H1 (cell line): ENCODE measurements at regions not wholly inside any gene's neighbourhood (a gene's known extent, or its start where the extent isn't known, plus 50 kb on each side); places are given as distances from the start of the nearest gene placed in this dataset.

Experiments
- CTCF ChIA-PET: fragments of 300-600 bp; sonication (Branson Sonifier 250); formaldehyde crosslinking; loops from one replicate; lab custom pipeline; 2021; ENCODE audit not compliant: partially characterized antibody; lab: Charles Lee
- POLR2A ChIA-PET: fragments of 300-600 bp; sonication (Branson Sonifier 250); formaldehyde crosslinking; loops from one replicate; lab custom pipeline; 2021; ENCODE audit warnings: inconsistent platforms; ENCODE audit not compliant: partially characterized antibody; lab: Charles Lee
- DNase-seq, 2 experiments: peaks; one replicate each; pipeline versions ENCODE4 v3.0.0 to v3.0.0-alpha.2; 2010 to 2022; ENCODE audit warnings: low spot score in 2 of 2, low read depth in 1 of 2, mixed read lengths in 1 of 2
- FAIRE-seq: peaks from 2 replicates; lab custom pipeline; 2011; peaks lifted over from hg19 to GRCh38; lab: Jason Lieb, UNC
- H2AFZ ChIP-seq: 2 replicates; pipeline ENCODE4 v1.8.1; 2012; ENCODE audit warnings: low read length, inconsistent platforms
- H2AK5ac ChIP-seq: 2 replicates; pipeline ENCODE4 v1.6.1; 2013; ENCODE audit warnings: low read depth, low read length
- H2BK120ac ChIP-seq: replicated peaks from 2 replicates; pipeline ENCODE3; 2013; ENCODE audit warnings: low read depth, low read length, inconsistent platforms
- H2BK12ac ChIP-seq: 2 replicates; pipeline ENCODE4 v1.6.1; 2013; ENCODE audit warnings: low read depth, low read length
- H2BK15ac ChIP-seq: 2 replicates; pipeline ENCODE4 v1.6.1; 2013; ENCODE audit warnings: low read length
- H2BK20ac ChIP-seq: 2 replicates; pipeline ENCODE4 v1.6.1; 2013; ENCODE audit warnings: low read length
- H2BK5ac ChIP-seq: 2 replicates; pipeline ENCODE4 v1.6.1; 2013; ENCODE audit warnings: low read depth, low read length
- H3K14ac ChIP-seq: 2 replicates; pipeline ENCODE4 v1.6.1; 2013; ENCODE audit warnings: inconsistent platforms; ENCODE audit not compliant: insufficient read length
- H3K18ac ChIP-seq: 2 replicates; pipeline ENCODE4 v1.6.1; 2013; ENCODE audit warnings: low read length; ENCODE audit errors: extremely low read depth
- H3K23ac ChIP-seq: 2 replicates; pipeline ENCODE4 v1.6.1; 2013; ENCODE audit warnings: inconsistent platforms; ENCODE audit not compliant: insufficient read length
- H3K23me2 ChIP-seq: 2 replicates; pipeline ENCODE4 v1.6.1; 2013; ENCODE audit warnings: low read depth, low read length
- H3K27ac ChIP-seq: 2 replicates; pipeline ENCODE4 v1.6.1; 2011; ENCODE audit warnings: low read depth, low read length, inconsistent platforms
- H3K27me3 ChIP-seq, 4 experiments: replicated peaks in 1 of 4; 1 replicate in 1 of 4; 2 replicates in 3 of 4; pipeline versions ENCODE4 v1.6.1 to v1.8.1; 2011 to 2013; ENCODE audit warnings: low read length in 3 of 4, mild to moderate bottlenecking in 3 of 4, inconsistent platforms in 2 of 4, mixed read lengths in 2 of 4, moderate library complexity in 1 of 4; ENCODE audit not compliant: control insufficient read depth in 3 of 4, insufficient read depth in 3 of 4; ENCODE audit errors: extremely low read depth in 1 of 4
- H3K36me3 ChIP-seq, 4 experiments: 2 replicates each; pipeline versions ENCODE4 v1.6.1 to v1.8.1; 2011 to 2013; ENCODE audit warnings: mild to moderate bottlenecking in 4 of 4, low read length in 3 of 4, moderate library complexity in 2 of 4, control low read depth in 1 of 4, inconsistent platforms in 1 of 4; ENCODE audit not compliant: insufficient read depth in 4 of 4, control insufficient read depth in 2 of 4
- H3K4ac ChIP-seq: replicated peaks from 2 replicates; pipeline ENCODE3; 2013; ENCODE audit warnings: low read length, low read depth, mixed read lengths, inconsistent platforms; ENCODE audit not compliant: insufficient read length
- H3K4me1 ChIP-seq, 4 experiments: replicated peaks in 1 of 4; 1 replicate in 1 of 4; 2 replicates in 3 of 4; pipeline versions ENCODE4 v1.6.1 to v1.8.1; 2011 to 2013; ENCODE audit warnings: low read length in 3 of 4, inconsistent platforms in 2 of 4, mixed read lengths in 1 of 4; ENCODE audit not compliant: insufficient read depth in 4 of 4, control insufficient read depth in 3 of 4
- H3K4me2 ChIP-seq, 2 experiments: 2 replicates each; pipeline versions ENCODE4 v1.6.1 to v1.8.1; 2011 to 2013; ENCODE audit warnings: low read depth in 2 of 2, low read length in 2 of 2, control low read depth in 1 of 2, inconsistent platforms in 1 of 2, mild to moderate bottlenecking in 1 of 2; ENCODE audit not compliant: insufficient read depth in 1 of 2
- H3K4me3 ChIP-seq, 4 experiments: fragments of 200-600, 300-600 bp in 1 of 4; sonication (generic), shearing (Covaris generic), sonication (Bioruptor Twin) in 1 of 4; 2 replicates each; pipeline versions ENCODE4 v1.5.1 to v1.8.1; 2011 to 2016; ENCODE audit warnings: low read length in 4 of 4, low read depth in 3 of 4, control low read depth in 2 of 4, inconsistent platforms in 2 of 4, mild to moderate bottlenecking in 2 of 4, mixed read lengths in 1 of 4, moderate library complexity in 1 of 4; ENCODE audit not compliant: insufficient read depth in 2 of 4; ENCODE audit errors: extremely low read depth in 1 of 4
- H3K56ac ChIP-seq: replicated peaks from 2 replicates; pipeline ENCODE3; 2013; ENCODE audit warnings: low read depth, mild to moderate bottlenecking, mixed read lengths, low read length, inconsistent platforms; ENCODE audit not compliant: insufficient read length
- H3K79me1 ChIP-seq: 2 replicates; pipeline ENCODE4 v1.6.1; 2013; ENCODE audit warnings: low read depth, low read length, control low read depth
- H3K79me2 ChIP-seq, 2 experiments: 2 replicates each; pipeline versions ENCODE4 v1.6.1 to v1.8.1; 2012 to 2013; ENCODE audit warnings: low read length in 2 of 2, mild to moderate bottlenecking in 2 of 2, inconsistent platforms in 1 of 2; ENCODE audit not compliant: insufficient read depth in 2 of 2, control insufficient read depth in 1 of 2
- H3K9ac ChIP-seq, 4 experiments: replicated peaks in 1 of 4; 1 replicate in 1 of 4; 2 replicates in 3 of 4; pipeline versions ENCODE4 v1.6.1 to v1.8.1; 2011 to 2013; ENCODE audit warnings: low read depth in 3 of 4, low read length in 3 of 4, control low read depth in 2 of 4, mild to moderate bottlenecking in 2 of 4, moderate library complexity in 2 of 4, inconsistent platforms in 1 of 4; ENCODE audit errors: extremely low read depth in 1 of 4
- H3K9me3 ChIP-seq, 2 experiments: 2 replicates each; pipeline versions ENCODE4 v1.6.1 to v1.8.1; 2012 to 2013; ENCODE audit warnings: mild to moderate bottlenecking in 2 of 2, moderate library complexity in 2 of 2, control low read depth in 1 of 2, inconsistent platforms in 1 of 2, low read depth in 1 of 2, low read length in 1 of 2, mixed read lengths in 1 of 2; ENCODE audit not compliant: insufficient read depth in 2 of 2
- H4K20me1 ChIP-seq, 2 experiments: replicated peaks in 1 of 2; 2 replicates each; pipeline versions ENCODE3 to v1.8.1; 2011 to 2013; ENCODE audit warnings: inconsistent platforms in 2 of 2, low read length in 2 of 2, mild to moderate bottlenecking in 1 of 2; ENCODE audit not compliant: insufficient read depth in 2 of 2, control insufficient read depth in 1 of 2
- H4K5ac ChIP-seq: 2 replicates; pipeline ENCODE4 v1.6.1; 2013; ENCODE audit warnings: low read length, low read depth, mixed read lengths, inconsistent platforms; ENCODE audit not compliant: insufficient read length
- H4K8ac ChIP-seq: 2 replicates; pipeline ENCODE4 v1.8.0; 2013; ENCODE audit warnings: mild to moderate bottlenecking, moderate library complexity, low read length, inconsistent platforms; ENCODE audit not compliant: insufficient read depth; ENCODE audit errors: extremely low read depth
- H4K91ac ChIP-seq: replicated peaks from 2 replicates; pipeline ENCODE3; 2013; ENCODE audit warnings: low read length, mixed read lengths, inconsistent platforms; ENCODE audit not compliant: insufficient read length
- CREB1 ChIP-seq: IDR thresholded peaks from 2 replicates; pipeline ENCODE4 v1.6.1; 2012; ENCODE audit warnings: inconsistent platforms
- WGBS, 2 experiments: shearing (Covaris generic) in 1 of 2; methylation state at CpG; one replicate each; pipeline versions ENCODE4 v1.1.6 to v1.1.7; 2013 to 2015; ENCODE audit warnings: low lambda C conversion rate in 2 of 2, mixed read lengths in 2 of 2, inconsistent platforms in 1 of 2, low coverage in 1 of 2, missing lambda C conversion rate in 1 of 2; ENCODE audit not compliant: insufficient replicate concordance in 2 of 2, insufficient coverage in 1 of 2, insufficient read length in 1 of 2; ENCODE audit errors: extremely low coverage in 1 of 2, missing lambda C conversion rate in 1 of 2; 5-methylcytosine and 5-hydroxymethylcytosine counted together

- CTCF ChIA-PET = interaction anchor here (1.5 kb wide), 1 partner anchor 11 kb away, joined by 4 read pairs; no protein-coding TSS in a partner anchor
- H3K23me2 ChIP-seq = no peaks in the 10 kb centered on the region
- no peak overlapping the region for H3K23ac ChIP-seq
- H4K91ac ChIP-seq = no peak overlapping the region
- no peak for FAIRE-seq
- no peak for TF ChIP-seq CREB1
- TF ChIP-seq, all 59 proteins: peak for 0
- no peak overlapping the region for H3K9ac ChIP-seq
- no peak overlapping the region for H3K18ac ChIP-seq
- no peaks in the 10 kb centered on the region for H3K79me1 ChIP-seq
- H2BK5ac ChIP-seq = no peak overlapping the region
- no peak overlapping the region for H3K56ac ChIP-seq
- no peaks in the 10 kb centered on the region for H3K36me3 ChIP-seq
- no peaks in the 10 kb centered on the region for H3K9me3 ChIP-seq
- no peaks in the 10 kb centered on the region for H3K79me2 ChIP-seq
- no peak overlapping the region for H2BK120ac ChIP-seq
- H3K14ac ChIP-seq = no peak overlapping the region
- WGBS, 2 experiments = 92% methylated on average over 8 of the region's 8 CpGs; no CpG with 5 or more reads in 1 of the 2 experiments
- DNase-seq = no peak
- POLR2A ChIA-PET = no interaction called here
- no peak overlapping the region for H2BK15ac ChIP-seq
- no peak overlapping the region for H2BK12ac ChIP-seq
- no peak overlapping the region for H3K4ac ChIP-seq
- H3K27me3 ChIP-seq = no peaks in the 10 kb centered on the region
- H4K5ac ChIP-seq = no peak overlapping the region
- H2BK20ac ChIP-seq = no peak overlapping the region
- no peak overlapping the region for H3K4me3 ChIP-seq
- H3K4me2 ChIP-seq = no peak overlapping the region
- H4K20me1 ChIP-seq = no peaks in the 10 kb centered on the region
- no peaks in the 10 kb centered on the region for H3K4me1 ChIP-seq
- H2AFZ ChIP-seq = no peak overlapping the region
- no peak overlapping the region for H4K8ac ChIP-seq
- no peak overlapping the region for H3K27ac ChIP-seq
- H2AK5ac ChIP-seq = no peak overlapping the region
Observed at GRCh38 chr3:194843556-194843955, 157.9 kb downstream of the FAM43A start.
